Endothelial cell of umbilical vein (primary cell): ENCODE measurements at regions not wholly inside any gene's neighbourhood (a gene's known extent, or its start where the extent isn't known, plus 50 kb on each side); places are given as distances from the start of the nearest gene placed in this dataset.

Source experiments
- CTCF ChIP-seq, 2 donors: IDR thresholded peaks; 1 replicate in 1 of 2; 2 replicates in 1 of 2; pipeline ENCODE4 v1.5.1; 2011; ENCODE audit warnings: low read length in 2 of 2, mild to moderate bottlenecking in 2 of 2, moderate library complexity in 2 of 2, control low read depth in 1 of 2, inconsistent platforms in 1 of 2, low read depth in 1 of 2; ENCODE audit not compliant: insufficient read depth in 1 of 2; ENCODE audit errors: extremely low read depth in 1 of 2
- POLR2A ChIP-seq: IDR thresholded peaks from 2 replicates; pipeline ENCODE4 v1.6.1; 2012; ENCODE audit warnings: low read depth, mild to moderate bottlenecking, control low read depth, low read length

- TF ChIP-seq CTCF (IDR thresholded peaks at IDR 0.05; ENCODE audit: extremely low read depth in 1 of 2, insufficient read depth in 1 of 2, low read depth in 1 of 2, low read length in 2 of 2): no peak
- TF ChIP-seq POLR2A: no peak
These were observed 544.8 kb upstream of the ADGRL4 start for GRCh38 chr1:79551321-79551720.
